Upper lobe of right lung (tissue), 1 donor: ENCODE measurements at regions not wholly inside any gene's neighbourhood (a gene's known extent, or its start where the extent isn't known, plus 50 kb on each side); places are given as distances from the start of the nearest gene placed in this dataset.
"Not testable (repeated sequence)": the region's sequence is repeated elsewhere in the genome, so short reads cannot be mapped to it uniquely, and the experiment has no call there.

Experiments used
- ATAC-seq: fragments of 200-7000 bp; cut with Tn5 transposase; one replicate; pipeline ENCODE4 v1.9.1; 2020; ENCODE audit warnings: mild to moderate bottlenecking, moderate library complexity
- DNase-seq: peaks from one replicate; pipeline ENCODE4 v3.0.0-alpha.2; 2020
- H3K27ac ChIP-seq: fragments of 200-600 bp; one replicate; pipeline ENCODE4 v1.8.0; 2022
- H3K27me3 ChIP-seq: fragments of 200-600 bp; one replicate; pipeline ENCODE4 v1.8.0; 2022; ENCODE audit warnings: mild to moderate bottlenecking
- H3K36me3 ChIP-seq: fragments of 200-600 bp; one replicate; pipeline ENCODE4 v1.8.0; 2022
- H3K4me1 ChIP-seq: fragments of 200-600 bp; one replicate; pipeline ENCODE4 v1.8.0; 2022
- H3K4me3 ChIP-seq: fragments of 200-600 bp; one replicate; pipeline ENCODE4 v1.8.0; 2022; ENCODE audit warnings: mild to moderate bottlenecking
- H3K9me3 ChIP-seq: fragments of 200-600 bp; one replicate; pipeline ENCODE4 v1.8.0; 2022
- CTCF ChIP-seq: fragments of 200-600 bp; IDR thresholded peaks from one replicate; pipeline ENCODE4 v1.8.0; 2022; ENCODE audit warnings: antibody characterized with exemption
- intact Hi-C: fragments of 100-400 bp; cut with DNase I; formaldehyde crosslinking; loops from one replicate; pipeline ENCODE4 v1.11.0; 2022
- donor health status: DM: no; HTN: yes; CAD: no; lungs with severe emphysema.

DNA sequence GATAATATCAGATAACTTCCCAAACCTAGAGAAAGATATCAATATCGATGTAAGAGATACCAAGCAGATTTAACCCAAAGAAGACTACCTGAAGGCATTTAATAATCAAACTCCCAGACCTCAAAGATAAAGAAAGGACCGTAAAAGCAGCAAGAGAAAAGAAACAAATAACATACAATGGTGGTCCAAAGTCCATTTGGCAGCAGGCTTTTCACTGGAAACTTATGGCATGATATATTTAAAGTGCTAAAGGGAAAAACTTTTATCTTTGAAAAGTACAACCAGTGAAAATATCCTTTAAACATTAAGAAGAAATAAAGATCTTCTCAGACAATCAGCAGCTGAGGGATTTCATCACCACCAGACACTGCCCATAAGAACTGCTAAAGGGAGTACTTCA is 812.7 kb upstream of the ADAMTS5 start:
- no peak for TF ChIP-seq CTCF
- Histone ChIP-seq H3K9me3 (no peaks in the 10 kb centered on the region), H3K4me1 (no peaks in the 10 kb centered on the region), H3K27me3 (no peaks in the 10 kb centered on the region), H3K4me3 (no peak overlapping the region), H3K27ac (no peak overlapping the region), H3K36me3 (no peaks in the 10 kb centered on the region)
- ATAC-seq (no peak), DNase-seq (no peak)
- intact Hi-C loops: no loop called here

DNA sequence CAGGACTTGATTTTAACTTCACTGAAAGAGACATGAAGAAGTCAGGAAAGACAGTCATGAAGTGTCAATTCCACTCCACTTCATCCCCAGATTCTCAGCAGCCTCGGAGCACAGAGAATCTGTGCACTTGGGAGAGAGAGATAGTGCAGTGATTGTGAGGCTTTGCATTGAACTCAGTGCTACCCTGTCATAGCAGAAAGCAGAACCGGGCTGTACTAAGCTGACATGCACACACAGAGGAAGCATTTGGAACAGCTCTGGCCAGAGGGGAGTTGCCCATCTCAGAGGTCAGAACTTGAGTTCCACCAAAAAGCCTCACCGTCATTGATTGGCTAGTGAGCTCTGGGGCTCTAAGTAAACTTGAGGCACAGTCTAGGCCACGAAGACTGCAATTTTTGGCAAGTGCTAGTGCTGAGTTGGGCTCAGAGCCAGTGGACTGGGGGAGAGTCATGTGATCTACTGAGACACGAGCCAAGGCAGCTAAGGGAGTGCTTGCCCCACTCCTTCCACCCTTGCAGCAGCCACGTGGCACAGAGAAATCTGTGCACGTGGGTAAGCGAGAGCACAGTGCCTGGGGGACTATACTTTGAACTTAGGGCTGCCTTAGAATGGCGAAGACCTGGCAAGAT is 810.2 kb upstream of the ADAMTS5 start:
- TF ChIP-seq CTCF: no peak
- DNase-seq (no peak), ATAC-seq (no peak)
- no peaks in the 10 kb centered on the region for H3K27me3 ChIP-seq
- peaks cover 4% of the 10 kb centered on the region for H3K4me1 ChIP-seq
- H3K27ac ChIP-seq: no peak overlapping the region
- no peaks in the 10 kb centered on the region for H3K9me3 ChIP-seq
- intact Hi-C loops: no loop called here
- no peaks in the 10 kb centered on the region for H3K36me3 ChIP-seq
- H3K4me3 ChIP-seq: no peak overlapping the region

GRCh38 chr21:27772816-27773215 is 805.9 kb upstream of the ADAMTS5 start:
- no peak for TF ChIP-seq CTCF
- Histone ChIP-seq H3K4me3 (no peak overlapping the region), H3K9me3 (no peaks in the 10 kb centered on the region), H3K27me3 (no peaks in the 10 kb centered on the region), H3K4me1 (peaks cover 4% of the 10 kb centered on the region), H3K36me3 (no peaks in the 10 kb centered on the region), H3K27ac (no peak overlapping the region)
- no peak for DNase-seq
- no peak for ATAC-seq
- intact Hi-C loops: no loop called here

DNA sequence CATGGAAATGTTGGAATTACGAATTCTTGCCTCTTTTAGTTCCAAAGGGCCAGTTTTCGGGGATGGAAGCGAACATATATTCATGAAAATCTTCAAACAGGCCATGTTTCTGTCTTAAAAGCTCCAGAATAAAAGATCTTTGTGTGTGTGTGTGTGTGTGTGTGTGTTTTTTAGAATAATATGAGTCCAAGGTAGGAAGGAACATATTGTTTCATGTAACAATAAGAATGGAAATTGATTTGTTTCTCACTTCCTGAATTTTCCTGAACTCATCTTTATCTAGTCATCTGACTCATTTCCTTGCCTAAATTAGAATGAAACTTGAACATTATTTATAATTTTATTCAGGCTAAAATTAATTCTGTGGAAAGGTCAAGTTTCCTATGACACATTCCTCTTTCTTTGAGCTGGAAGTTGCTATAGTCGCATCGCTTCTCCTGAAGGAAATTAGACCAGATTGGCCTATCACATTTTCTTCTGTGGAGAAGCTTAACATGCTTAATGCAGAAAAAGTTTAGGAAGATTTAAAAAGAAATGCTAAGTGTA is 805.1 kb upstream of the ADAMTS5 start:
- no peak overlapping the region for H3K27ac ChIP-seq
- no peaks in the 10 kb centered on the region for H3K36me3 ChIP-seq
- H3K4me3 ChIP-seq: no peak overlapping the region
- H3K9me3 ChIP-seq: no peaks in the 10 kb centered on the region
- no peak for DNase-seq
- ATAC-seq: no peak
- peaks cover 4% of the 10 kb centered on the region for H3K4me1 ChIP-seq
- no peaks in the 10 kb centered on the region for H3K27me3 ChIP-seq
- intact Hi-C loops: no loop called here
- TF ChIP-seq CTCF: no peak

- no peak for TF ChIP-seq CTCF
- H3K27me3 ChIP-seq: no peaks in the 10 kb centered on the region
- DNase-seq (no peak), ATAC-seq (no peak)
- peaks cover 4% of the 10 kb centered on the region for H3K4me1 ChIP-seq
- intact Hi-C loops: no loop called here
- no peak overlapping the region for H3K4me3 ChIP-seq
- H3K36me3 ChIP-seq: no peaks in the 10 kb centered on the region
- H3K27ac ChIP-seq: no peak overlapping the region
- no peaks in the 10 kb centered on the region for H3K9me3 ChIP-seq
Measured at GRCh38 chr21:27769763-27770162, 802.9 kb upstream of the ADAMTS5 start.

DNA sequence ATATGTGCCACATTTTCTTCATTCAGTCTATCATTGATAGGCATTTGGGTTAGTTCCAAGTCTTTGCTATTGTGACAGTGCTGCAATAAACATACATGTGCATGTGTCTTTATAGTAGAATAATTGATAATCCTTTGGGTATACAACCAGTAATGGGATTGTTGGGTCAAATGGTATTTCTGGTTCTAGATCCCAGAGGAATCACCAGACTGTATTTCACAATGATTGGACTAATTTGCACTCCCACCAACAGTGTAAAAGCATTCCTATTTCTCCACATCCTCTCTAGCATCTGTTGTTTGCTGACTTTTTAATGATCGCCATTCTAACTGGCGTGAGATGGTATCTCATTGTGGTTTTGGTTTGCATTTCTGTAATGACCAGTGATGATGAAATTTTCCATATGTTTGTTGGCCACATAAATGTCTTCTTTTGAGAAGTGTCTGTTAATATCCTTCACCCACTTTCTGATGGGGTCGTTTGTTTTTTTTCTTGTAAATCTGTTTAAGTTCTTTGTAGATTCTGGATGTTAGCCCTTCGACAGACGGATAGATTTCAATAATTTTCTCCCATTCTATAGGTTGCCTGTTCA is 801.3 kb upstream of the ADAMTS5 start:
- H3K4me1 ChIP-seq, H3K4me3 ChIP-seq, H3K36me3 ChIP-seq, H3K9me3 ChIP-seq, H3K27ac ChIP-seq, H3K27me3 ChIP-seq, ATAC-seq, intact Hi-C loops, DNase-seq: not testable (repeated sequence)
